ENCODE measurements at regions not wholly inside any gene's neighbourhood (a gene's known extent, or its start where the extent isn't known, plus 50 kb on each side); places are given as distances from the start of the nearest gene placed in this dataset.

DNA sequence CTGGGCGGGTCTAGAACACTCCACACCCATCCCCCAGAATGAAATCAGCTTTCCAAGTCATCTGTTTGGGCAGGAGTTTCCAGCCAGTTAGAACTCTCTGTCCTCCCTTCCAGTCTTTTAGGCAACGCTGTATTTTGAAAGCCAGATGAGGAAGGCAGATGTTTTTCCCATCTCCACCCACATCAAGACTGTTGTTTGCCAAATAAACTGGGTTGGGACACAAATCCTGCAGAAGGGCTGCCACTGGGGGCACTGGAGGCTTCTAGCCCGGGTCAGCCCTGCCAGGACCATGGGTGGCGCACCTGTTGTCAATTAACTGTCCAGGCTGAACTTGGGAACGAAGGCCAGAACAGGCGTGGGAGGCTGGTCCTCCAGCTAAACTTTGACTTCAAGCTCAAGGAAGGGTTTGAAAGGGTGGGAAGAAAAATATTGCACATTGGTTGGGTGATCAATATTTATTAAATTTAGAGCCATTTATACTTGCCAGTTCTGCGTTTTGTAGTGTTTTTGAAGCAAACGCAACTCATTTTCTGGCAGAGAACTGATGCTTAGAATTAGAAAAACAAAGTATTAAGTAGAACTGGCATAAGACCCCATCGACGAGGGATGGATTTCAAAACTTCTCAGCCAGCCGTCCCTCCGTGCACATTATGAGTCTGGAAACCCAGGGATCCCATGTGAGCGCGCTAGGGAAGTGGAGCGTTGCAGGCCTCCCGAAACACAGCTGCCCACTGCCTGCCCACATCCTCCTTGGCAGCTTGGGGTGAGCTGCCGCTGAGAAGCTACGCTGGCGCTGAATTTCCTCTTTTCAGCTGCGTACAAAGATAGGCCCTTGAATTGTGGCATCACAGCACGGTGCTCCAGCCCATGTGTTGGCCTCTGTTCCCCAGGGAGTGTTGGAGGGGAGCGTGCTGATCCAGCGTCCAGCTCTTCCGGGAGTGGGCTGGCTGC, 297.4 kb downstream of the QKI start:
- no peaks in the 10 kb centered on the region for H3K9me3 ChIP-seq (ENCODE audit: control insufficient read depth in 1 of 2, low read length in 2 of 2)
- H3K4me1 ChIP-seq (ENCODE audit: control insufficient read depth in 1 of 2, insufficient read depth in 2 of 2, low read length in 2 of 2) = peaks cover 9 to 14% of the 10 kb centered on the region in 2 donors
- H3K27ac ChIP-seq (ENCODE audit: low read depth, low read length) = no peak overlapping the region
- H3K36me3 ChIP-seq (ENCODE audit: control insufficient read depth in 1 of 2, insufficient read depth in 2 of 2, low read length in 2 of 2) = no peaks in the 10 kb centered on the region
- H3K27me3 ChIP-seq (ENCODE audit: control insufficient read depth in 1 of 2, insufficient read depth in 2 of 2, low read length in 2 of 2) = no peaks in the 10 kb centered on the region
- H3K4me3 ChIP-seq (ENCODE audit: low read depth in 1 of 2, low read length in 2 of 2) = peak overlapping the region in 1 of 2 donors; percentile 6
- H3K9ac ChIP-seq (ENCODE audit: low read depth in 1 of 2, low read length in 2 of 2) = no peak overlapping the region

GRCh38 chr6:163710532-163711470, 296.3 kb downstream of the QKI start:
- Histone ChIP-seq H3K4me1 (ENCODE audit: control insufficient read depth in 1 of 2, insufficient read depth in 2 of 2, low read length in 2 of 2) (peaks cover 9 to 14% of the 10 kb centered on the region in 2 donors), H3K27ac (ENCODE audit: low read depth, low read length) (no peak overlapping the region), H3K9me3 (ENCODE audit: control insufficient read depth in 1 of 2, low read length in 2 of 2) (no peaks in the 10 kb centered on the region), H3K9ac (ENCODE audit: low read depth in 1 of 2, low read length in 2 of 2) (no peak overlapping the region), H3K27me3 (ENCODE audit: control insufficient read depth in 1 of 2, insufficient read depth in 2 of 2, low read length in 2 of 2) (no peaks in the 10 kb centered on the region), H3K36me3 (ENCODE audit: control insufficient read depth in 1 of 2, insufficient read depth in 2 of 2, low read length in 2 of 2) (no peaks in the 10 kb centered on the region), H3K4me3 (ENCODE audit: low read depth in 1 of 2, low read length in 2 of 2) (no peak overlapping the region)

DNA sequence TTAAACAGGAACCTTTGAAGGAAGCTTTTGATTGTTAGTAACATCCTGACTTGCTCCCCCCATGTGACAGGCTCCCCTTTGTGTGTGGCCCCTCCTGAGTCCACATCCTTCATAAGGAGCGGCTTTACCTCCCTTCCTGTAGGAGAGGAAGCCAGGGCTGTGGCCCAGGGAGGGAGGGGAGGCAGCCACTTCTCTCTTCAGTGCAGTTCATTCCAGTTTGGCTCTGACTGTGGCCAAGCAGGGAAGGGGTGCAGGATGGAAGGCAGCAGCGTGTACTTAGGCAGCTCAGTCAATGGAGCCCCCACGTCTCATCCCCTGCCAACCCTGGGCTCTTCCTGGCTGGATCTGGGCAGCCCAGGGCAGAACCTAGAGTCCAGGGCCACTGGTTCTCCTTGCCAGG, 295.2 kb downstream of the QKI start:
- no peak overlapping the region for H3K9ac ChIP-seq (ENCODE audit: low read depth in 1 of 2, low read length in 2 of 2)
- H3K36me3 ChIP-seq (ENCODE audit: control insufficient read depth in 1 of 2, insufficient read depth in 2 of 2, low read length in 2 of 2) = no peaks in the 10 kb centered on the region
- H3K27me3 ChIP-seq (ENCODE audit: control insufficient read depth in 1 of 2, insufficient read depth in 2 of 2, low read length in 2 of 2) = no peaks in the 10 kb centered on the region
- H3K27ac ChIP-seq (ENCODE audit: low read depth, low read length) = no peak overlapping the region
- no peak overlapping the region for H3K4me3 ChIP-seq (ENCODE audit: low read depth in 1 of 2, low read length in 2 of 2)
- H3K9me3 ChIP-seq (ENCODE audit: control insufficient read depth in 1 of 2, low read length in 2 of 2) = no peaks in the 10 kb centered on the region
- H3K4me1 ChIP-seq (ENCODE audit: control insufficient read depth in 1 of 2, insufficient read depth in 2 of 2, low read length in 2 of 2) = peaks cover 9 to 14% of the 10 kb centered on the region in 2 donors

DNA sequence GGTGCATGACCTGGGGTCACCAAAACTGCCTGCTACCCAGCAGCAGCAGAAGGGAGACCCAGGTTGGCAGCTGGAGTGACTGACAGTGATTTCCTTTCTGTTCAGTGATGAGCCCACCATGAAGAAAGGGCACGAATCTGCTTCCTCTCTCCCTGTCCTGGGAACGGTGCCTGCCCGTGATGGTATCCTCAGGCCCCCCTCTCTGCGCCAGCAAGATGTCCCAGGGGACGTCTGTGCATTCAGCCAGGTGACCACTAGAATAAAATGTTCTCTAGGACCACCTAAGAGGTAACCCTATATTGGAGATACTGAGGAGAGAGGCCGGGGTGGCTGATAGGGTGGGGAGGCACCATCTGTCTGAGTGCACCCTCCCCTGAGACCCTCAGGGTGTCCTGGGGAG, 294.7 kb downstream of the QKI start:
- peaks cover 9 to 14% of the 10 kb centered on the region in 2 donors for H3K4me1 ChIP-seq (ENCODE audit: control insufficient read depth in 1 of 2, insufficient read depth in 2 of 2, low read length in 2 of 2)
- H3K36me3 ChIP-seq (ENCODE audit: control insufficient read depth in 1 of 2, insufficient read depth in 2 of 2, low read length in 2 of 2) = no peaks in the 10 kb centered on the region
- H3K27ac ChIP-seq (ENCODE audit: low read depth, low read length) = no peak overlapping the region
- no peaks in the 10 kb centered on the region for H3K27me3 ChIP-seq (ENCODE audit: control insufficient read depth in 1 of 2, insufficient read depth in 2 of 2, low read length in 2 of 2)
- no peak overlapping the region for H3K9ac ChIP-seq (ENCODE audit: low read depth in 1 of 2, low read length in 2 of 2)
- no peaks in the 10 kb centered on the region for H3K9me3 ChIP-seq (ENCODE audit: control insufficient read depth in 1 of 2, low read length in 2 of 2)
- no peak overlapping the region for H3K4me3 ChIP-seq (ENCODE audit: low read depth in 1 of 2, low read length in 2 of 2)

- H3K27me3 ChIP-seq (ENCODE audit: control insufficient read depth in 1 of 2, insufficient read depth in 2 of 2, low read length in 2 of 2) = no peaks in the 10 kb centered on the region
- H3K4me1 ChIP-seq (ENCODE audit: control insufficient read depth in 1 of 2, insufficient read depth in 2 of 2, low read length in 2 of 2) = peaks cover 9 to 14% of the 10 kb centered on the region in 2 donors
- no peaks in the 10 kb centered on the region for H3K9me3 ChIP-seq (ENCODE audit: control insufficient read depth in 1 of 2, low read length in 2 of 2)
- no peak overlapping the region for H3K27ac ChIP-seq (ENCODE audit: low read depth, low read length)
- no peaks in the 10 kb centered on the region for H3K36me3 ChIP-seq (ENCODE audit: control insufficient read depth in 1 of 2, insufficient read depth in 2 of 2, low read length in 2 of 2)
- H3K4me3 ChIP-seq (ENCODE audit: low read depth in 1 of 2, low read length in 2 of 2) = no peak overlapping the region
- no peak overlapping the region for H3K9ac ChIP-seq (ENCODE audit: low read depth in 1 of 2, low read length in 2 of 2)
These were observed 293.9 kb downstream of the QKI start for GRCh38 chr6:163708466-163708865.

DNA sequence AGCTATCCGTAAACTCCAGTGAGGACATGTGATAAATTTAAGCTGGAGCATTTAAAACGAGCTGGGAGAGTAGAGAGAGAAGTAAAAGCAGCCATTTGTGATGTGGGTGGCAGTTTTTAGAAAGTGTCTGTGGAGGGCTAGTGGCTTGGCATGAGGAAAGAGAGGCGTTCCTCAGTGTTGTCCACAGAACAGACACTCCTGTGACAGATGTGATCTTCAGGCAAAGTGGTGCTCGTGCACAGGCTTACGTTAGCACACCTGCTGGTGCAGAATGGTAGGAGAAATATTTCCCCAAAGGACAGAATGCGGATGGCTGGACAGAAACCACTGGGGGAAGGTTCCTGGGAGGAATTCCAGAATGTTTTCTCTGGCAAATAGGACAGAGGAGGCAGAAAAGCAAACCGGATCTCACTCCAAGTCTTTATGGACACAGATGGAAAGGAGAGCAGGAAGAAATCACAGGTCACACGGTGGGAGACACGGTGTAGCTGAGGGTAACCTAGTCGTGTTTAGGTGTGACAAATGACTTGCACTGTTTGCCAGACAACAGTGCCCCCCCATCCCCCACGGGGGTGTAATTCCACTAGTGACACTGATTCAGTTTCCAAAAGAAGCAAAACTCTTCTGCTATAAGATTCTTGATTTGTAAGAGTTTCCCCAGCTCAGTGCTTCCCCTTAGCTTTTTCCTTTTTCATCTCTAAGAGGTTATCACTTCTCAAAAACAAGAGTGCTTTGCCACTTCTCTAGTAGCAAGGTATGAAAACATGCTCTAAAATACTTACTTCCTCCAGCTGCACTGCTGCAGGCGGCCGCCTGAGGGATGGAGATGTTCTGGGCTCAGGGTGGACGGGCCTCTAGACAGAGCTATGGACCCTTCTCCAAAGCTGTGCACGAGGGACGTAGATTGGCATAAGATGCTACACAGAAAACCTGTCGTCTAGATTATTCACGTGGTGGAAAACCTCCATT, 293.2 kb downstream of the QKI start:
- Histone ChIP-seq H3K27me3 (ENCODE audit: control insufficient read depth in 1 of 2, insufficient read depth in 2 of 2, low read length in 2 of 2) (no peaks in the 10 kb centered on the region), H3K4me1 (ENCODE audit: control insufficient read depth in 1 of 2, insufficient read depth in 2 of 2, low read length in 2 of 2) (peaks cover 9 to 14% of the 10 kb centered on the region in 2 donors), H3K9me3 (ENCODE audit: control insufficient read depth in 1 of 2, low read length in 2 of 2) (no peaks in the 10 kb centered on the region), H3K27ac (ENCODE audit: low read depth, low read length) (peak overlapping the region; percentile 5), H3K9ac (ENCODE audit: low read depth in 1 of 2, low read length in 2 of 2) (no peak overlapping the region), H3K4me3 (ENCODE audit: low read depth in 1 of 2, low read length in 2 of 2) (no peak overlapping the region), H3K36me3 (ENCODE audit: control insufficient read depth in 1 of 2, insufficient read depth in 2 of 2, low read length in 2 of 2) (no peaks in the 10 kb centered on the region)

DNA sequence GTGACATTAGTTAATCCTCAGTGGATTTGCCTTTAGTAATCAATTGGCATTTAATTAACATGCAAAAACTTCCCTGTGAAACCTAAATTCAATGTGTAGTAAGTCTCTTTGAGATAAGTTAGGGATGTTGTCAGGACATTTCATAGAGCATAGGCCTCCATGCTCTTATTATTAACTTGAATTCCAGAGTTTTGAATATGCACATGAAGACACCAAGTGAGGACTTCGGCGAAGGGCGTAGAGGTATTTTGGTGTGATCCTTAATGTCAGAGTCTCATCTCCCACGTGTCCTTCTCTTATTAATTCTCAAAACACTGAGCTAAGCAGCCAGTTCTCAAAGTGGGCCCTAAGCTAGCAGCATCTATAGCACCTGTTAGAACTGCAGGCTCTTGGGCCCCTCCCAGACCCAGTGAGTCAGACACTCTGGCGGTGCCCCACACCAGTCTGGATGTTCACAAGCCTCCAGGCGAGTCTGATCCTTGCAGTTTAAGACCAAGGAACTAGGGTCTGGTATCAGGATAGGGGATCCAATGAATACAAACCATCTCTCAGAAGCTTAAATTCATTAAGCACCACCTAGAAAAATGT, 292.1 kb downstream of the QKI start:
- Histone ChIP-seq H3K9ac (ENCODE audit: low read depth in 1 of 2, low read length in 2 of 2) (no peak overlapping the region), H3K4me1 (ENCODE audit: control insufficient read depth in 1 of 2, insufficient read depth in 2 of 2, low read length in 2 of 2) (peaks cover 5 to 9% of the 10 kb centered on the region in 2 donors), H3K27ac (ENCODE audit: low read depth, low read length) (no peak overlapping the region), H3K27me3 (ENCODE audit: control insufficient read depth in 1 of 2, insufficient read depth in 2 of 2, low read length in 2 of 2) (no peaks in the 10 kb centered on the region), H3K36me3 (ENCODE audit: control insufficient read depth in 1 of 2, insufficient read depth in 2 of 2, low read length in 2 of 2) (no peaks in the 10 kb centered on the region), H3K9me3 (ENCODE audit: control insufficient read depth in 1 of 2, low read length in 2 of 2) (no peaks in the 10 kb centered on the region), H3K4me3 (ENCODE audit: low read depth in 1 of 2, low read length in 2 of 2) (no peak overlapping the region)

- Histone ChIP-seq H3K27ac (ENCODE audit: low read depth, low read length) (no peak overlapping the region), H3K4me1 (ENCODE audit: control insufficient read depth in 1 of 2, insufficient read depth in 2 of 2, low read length in 2 of 2) (peaks cover 2 to 5% of the 10 kb centered on the region in 2 donors), H3K27me3 (ENCODE audit: control insufficient read depth in 1 of 2, insufficient read depth in 2 of 2, low read length in 2 of 2) (no peaks in the 10 kb centered on the region), H3K36me3 (ENCODE audit: control insufficient read depth in 1 of 2, insufficient read depth in 2 of 2, low read length in 2 of 2) (no peaks in the 10 kb centered on the region), H3K9me3 (ENCODE audit: control insufficient read depth in 1 of 2, low read length in 2 of 2) (no peaks in the 10 kb centered on the region), H3K4me3 (ENCODE audit: low read depth in 1 of 2, low read length in 2 of 2) (no peak overlapping the region), H3K9ac (ENCODE audit: low read depth in 1 of 2, low read length in 2 of 2) (no peak overlapping the region)
These were observed 291.4 kb downstream of the QKI start for GRCh38 chr6:163705923-163706322.

GRCh38 chr6:163702736-163703135, 288.2 kb downstream of the QKI start:
- peaks cover 0 to 2% of the 10 kb centered on the region in 2 donors for H3K27me3 ChIP-seq (ENCODE audit: control insufficient read depth in 1 of 2, insufficient read depth in 2 of 2, low read length in 2 of 2)
- no peak overlapping the region for H3K27ac ChIP-seq (ENCODE audit: low read depth, low read length)
- no peak overlapping the region for H3K9ac ChIP-seq (ENCODE audit: low read depth in 1 of 2, low read length in 2 of 2)
- no peak overlapping the region for H3K4me3 ChIP-seq (ENCODE audit: low read depth in 1 of 2, low read length in 2 of 2)
- H3K9me3 ChIP-seq (ENCODE audit: control insufficient read depth in 1 of 2, low read length in 2 of 2) = no peaks in the 10 kb centered on the region
- no peaks in the 10 kb centered on the region for H3K36me3 ChIP-seq (ENCODE audit: control insufficient read depth in 1 of 2, insufficient read depth in 2 of 2, low read length in 2 of 2)
- H3K4me1 ChIP-seq (ENCODE audit: control insufficient read depth in 1 of 2, insufficient read depth in 2 of 2, low read length in 2 of 2) = peaks cover 0 to 4% of the 10 kb centered on the region in 2 donors
